ENCODE measurements at regions not wholly inside any gene's neighbourhood (a gene's known extent, or its start where the extent isn't known, plus 50 kb on each side); places are given as distances from the start of the nearest gene placed in this dataset.

- no peak for TF ChIP-seq EP300 (IDR thresholded peaks at IDR 0.05; ENCODE audit: borderline replicate concordance in 1 of 2, low read depth in 1 of 2, low read length in 1 of 2)
- no peak for TF ChIP-seq FOXM1 (IDR thresholded peaks at IDR 0.05; ENCODE audit: low read depth)
- TF ChIP-seq FOSL2 (IDR thresholded peaks at IDR 0.05; ENCODE audit: borderline replicate concordance, low read depth): no peak
- no peaks in the 10 kb centered on the region; a peak in 1 of 4 replicates for H3K4me1 ChIP-seq (ENCODE audit: control insufficient read depth in 1 of 2, insufficient read depth in 2 of 2, low read depth in 1 of 2, low read length in 1 of 2)
- ChIA-PET CTCF (interaction anchor here (0.5 kb wide), 1 partner anchor 82 kb away, joined by 3 read pairs; no protein-coding TSS in a partner anchor), POLR2A (no interaction called here)
- no peaks in the 10 kb centered on the region; the same call in 1 of the 2 replicates for H3K27me3 ChIP-seq (ENCODE audit: insufficient read depth)
- H3F3A ChIP-seq (replicated peaks; ENCODE audit: insufficient read depth): no peaks in the 10 kb centered on the region
- no peaks in the 10 kb centered on the region for H3K9me2 ChIP-seq
- no peaks in the 10 kb centered on the region for H4K20me1 ChIP-seq (ENCODE audit: insufficient read depth)
- H2AFZ ChIP-seq (ENCODE audit: low read depth): no peak overlapping the region
- no peaks in the 10 kb centered on the region for H3K9me3 ChIP-seq
- H3K36me3 ChIP-seq (replicated peaks in 1 of 2; ENCODE audit: control insufficient read depth in 1 of 2, insufficient read depth in 2 of 2, low read length in 1 of 2): no peaks in the 10 kb centered on the region
- H3K79me2 ChIP-seq (ENCODE audit: insufficient read depth): no peaks in the 10 kb centered on the region
- DNase-seq: no peak
- H3K4me2 ChIP-seq: no peak overlapping the region
- no peak overlapping the region for H3K9ac ChIP-seq
- no CpG with 5 or more reads among the region's 4 CpGs for WGBS (ENCODE audit: low lambda C conversion rate)
- no peak overlapping the region for H3K27ac ChIP-seq (ENCODE audit: low read depth in 2 of 2, low read length in 1 of 2)
- no peak overlapping the region for H3K4me3 ChIP-seq (ENCODE audit: low read depth in 2 of 2, low read length in 1 of 2)
Observed at GRCh38 chr10:71007516-71007915, 119.2 kb upstream of the PCBD1 start.

- Histone ChIP-seq H3K36me3 (replicated peaks in 1 of 2; ENCODE audit: control insufficient read depth in 1 of 2, insufficient read depth in 2 of 2, low read length in 1 of 2) (no peaks in the 10 kb centered on the region), H4K20me1 (ENCODE audit: insufficient read depth) (no peaks in the 10 kb centered on the region), H3K79me2 (ENCODE audit: insufficient read depth) (no peaks in the 10 kb centered on the region), H3K27me3 (ENCODE audit: insufficient read depth) (no peaks in the 10 kb centered on the region; the same call in 1 of the 2 replicates), H2AFZ (ENCODE audit: low read depth) (no peak overlapping the region), H3K9me3 (no peaks in the 10 kb centered on the region), H3K9ac (no peak overlapping the region), H3K27ac (ENCODE audit: low read depth in 2 of 2, low read length in 1 of 2) (no peak overlapping the region), H3K9me2 (no peaks in the 10 kb centered on the region), H3K4me3 (ENCODE audit: low read depth in 2 of 2, low read length in 1 of 2) (no peak overlapping the region), H3K4me2 (no peak overlapping the region), H3F3A (replicated peaks; ENCODE audit: insufficient read depth) (no peaks in the 10 kb centered on the region), H3K4me1 (ENCODE audit: control insufficient read depth in 1 of 2, insufficient read depth in 2 of 2, low read depth in 1 of 2, low read length in 1 of 2) (no peaks in the 10 kb centered on the region; a peak in 1 of 4 replicates)
- POLR2A ChIA-PET: no interaction called here
- no peak for DNase-seq
- CTCF ChIA-PET: interaction anchor here (0.5 kb wide), 1 partner anchor 81 kb away, joined by 3 read pairs; no protein-coding TSS in a partner anchor
- WGBS (ENCODE audit: low lambda C conversion rate): 62% methylated on average over 11 of the region's 11 CpGs
- TF ChIP-seq FOXM1 (IDR thresholded peaks at IDR 0.05; ENCODE audit: low read depth) (no peak), EP300 (IDR thresholded peaks at IDR 0.05; ENCODE audit: borderline replicate concordance in 1 of 2, low read depth in 1 of 2, low read length in 1 of 2) (no peak), FOSL2 (IDR thresholded peaks at IDR 0.05; ENCODE audit: borderline replicate concordance, low read depth) (no peak), YY1 (IDR thresholded peaks at IDR 0.05; ENCODE audit: low read depth) (no peak), PBX3 (IDR thresholded peaks at IDR 0.05) (no peak)
Observed at GRCh38 chr10:71008150-71008549, 119.8 kb upstream of the PCBD1 start.

- no peak overlapping the region for H3K9ac ChIP-seq
- no peak for DNase-seq
- no peaks in the 10 kb centered on the region for H3K9me2 ChIP-seq
- 68% methylated on average over 13 of the region's 16 CpGs for WGBS (ENCODE audit: low lambda C conversion rate)
- no peaks in the 10 kb centered on the region for H4K20me1 ChIP-seq (ENCODE audit: insufficient read depth)
- no peak overlapping the region for H3K4me3 ChIP-seq (ENCODE audit: low read depth in 2 of 2, low read length in 1 of 2)
- no peak overlapping the region for H3K4me2 ChIP-seq
- no peak overlapping the region for H2AFZ ChIP-seq (ENCODE audit: low read depth)
- no peaks in the 10 kb centered on the region for H3K9me3 ChIP-seq
- peaks cover 0 to 5% of the 10 kb centered on the region in 2 experiments; a peak in 1 of 4 replicates for H3K4me1 ChIP-seq (ENCODE audit: control insufficient read depth in 1 of 2, insufficient read depth in 2 of 2, low read depth in 1 of 2, low read length in 1 of 2)
- no peaks in the 10 kb centered on the region for H3K36me3 ChIP-seq (replicated peaks in 1 of 2; ENCODE audit: control insufficient read depth in 1 of 2, insufficient read depth in 2 of 2, low read length in 1 of 2)
- no peaks in the 10 kb centered on the region; the same call in 1 of the 2 replicates for H3K27me3 ChIP-seq (ENCODE audit: insufficient read depth)
- no peaks in the 10 kb centered on the region for H3K79me2 ChIP-seq (ENCODE audit: insufficient read depth)
- no peaks in the 10 kb centered on the region for H3F3A ChIP-seq (replicated peaks; ENCODE audit: insufficient read depth)
- ChIA-PET POLR2A (no interaction called here), CTCF (interaction anchor here (1.2 to 1.7 kb wide), 2 partner anchors 78 to 126 kb away, joined by 3 to 5 read pairs; no protein-coding TSS in a partner anchor)
- H3K27ac ChIP-seq (ENCODE audit: low read depth in 2 of 2, low read length in 1 of 2): no peak overlapping the region
- TF ChIP-seq EP300 (IDR thresholded peaks at IDR 0.05; ENCODE audit: borderline replicate concordance in 1 of 2, low read depth in 1 of 2, low read length in 1 of 2) (no peak), MEF2A (IDR thresholded peaks at IDR 0.05; ENCODE audit: borderline replicate concordance, low read depth) (no peak), SIN3A (IDR thresholded peaks at IDR 0.05; ENCODE audit: borderline replicate concordance, low read depth, low read length) (no peak), RFX5 (IDR thresholded peaks at IDR 0.05; ENCODE audit: low read length) (no peak), SMC3 (IDR thresholded peaks at IDR 0.05; ENCODE audit: low read depth, low read length) (no peak), MXI1 (IDR thresholded peaks at IDR 0.05; ENCODE audit: low read depth, low read length) (no peak), MAX (IDR thresholded peaks at IDR 0.05; ENCODE audit: low read depth) (no peak), ELF1 (IDR thresholded peaks at IDR 0.05) (no peak), USF1 (IDR thresholded peaks at IDR 0.05; ENCODE audit: borderline replicate concordance, low read depth) (no peak), IRF3 (IDR thresholded peaks at IDR 0.05; ENCODE audit: low read depth, low read length) (no peak), CHD2 (IDR thresholded peaks at IDR 0.05; ENCODE audit: low read length, partially characterized antibody) (no peak), FOXM1 (IDR thresholded peaks at IDR 0.05; ENCODE audit: low read depth) (no peak), RCOR1 (IDR thresholded peaks at IDR 0.05; ENCODE audit: low read length) (no peak)
Observed at GRCh38 chr10:71009126-71009525, 120.8 kb upstream of the PCBD1 start.
